GM21381 (cell line): ENCODE measurements at regions not wholly inside any gene's neighbourhood (a gene's known extent, or its start where the extent isn't known, plus 50 kb on each side); places are given as distances from the start of the nearest gene placed in this dataset.
"Not testable (repeated sequence)": the region's sequence is repeated elsewhere in the genome, so short reads cannot be mapped to it uniquely, and the experiment has no call there.

Experiments
- ATAC-seq: cut with Tn5 transposase; IDR thresholded peaks from one replicate; pipeline ENCODE4 v1.9.1; 2021; ENCODE audit warnings: mild to moderate bottlenecking, moderate library complexity; ENCODE audit not compliant: unreplicated experiment

- no peak for ATAC-seq
Measured at GRCh38 chr12:67892259-67893021, 96.8 kb upstream of the IFNG-AS1 start.

GRCh38 chr12:67893022-67893580 is 96.1 kb upstream of the IFNG-AS1 start:
- ATAC-seq, result no peak

GRCh38 chr12:67900418-67900817 is 88.8 kb upstream of the IFNG-AS1 start:
- ATAC-seq, result not testable (repeated sequence)

GRCh38 chr12:67909091-67909531 is 80.1 kb upstream of the IFNG-AS1 start:
- no peak for ATAC-seq

GRCh38 chr12:67909681-67910080 is 79.6 kb upstream of the IFNG-AS1 start:
- ATAC-seq, result no peak

GRCh38 chr12:67910360-67911274 is 78.6 kb upstream of the IFNG-AS1 start:
- no peak for ATAC-seq

- ATAC-seq, result no peak
Measured at GRCh38 chr12:67911275-67911600, 78.0 kb upstream of the IFNG-AS1 start.

GRCh38 chr12:67911789-67912188 is 77.5 kb upstream of the IFNG-AS1 start:
- no peak for ATAC-seq

GRCh38 chr12:67915335-67915851 is 73.9 kb upstream of the IFNG-AS1 start:
- no peak for ATAC-seq

GRCh38 chr12:67916266-67916970 is 72.8 kb upstream of the IFNG-AS1 start:
- ATAC-seq, result no peak

- ATAC-seq, result no peak
Measured at GRCh38 chr12:67917811-67918210, 71.4 kb upstream of the IFNG-AS1 start.

GRCh38 chr12:67918441-67918840 is 70.8 kb upstream of the IFNG-AS1 start:
- no peak for ATAC-seq

- no peak for ATAC-seq
Measured at GRCh38 chr12:67919406-67919805, 69.8 kb upstream of the IFNG-AS1 start.

GRCh38 chr12:67920413-67920812 is 68.8 kb upstream of the IFNG-AS1 start:
- ATAC-seq, result no peak

GRCh38 chr12:67921286-67921685 is 68.0 kb upstream of the IFNG-AS1 start:
- ATAC-seq, result no peak

GRCh38 chr12:67922245-67922644 is 67.0 kb upstream of the IFNG-AS1 start:
- ATAC-seq, result no peak

- ATAC-seq, result no peak
Measured at GRCh38 chr12:67925077-67925476, 64.2 kb upstream of the IFNG-AS1 start.

GRCh38 chr12:67925552-67925951 is 63.7 kb upstream of the IFNG-AS1 start:
- no peak for ATAC-seq

- ATAC-seq, result no peak
Measured at GRCh38 chr12:67926063-67926462, 63.2 kb upstream of the IFNG-AS1 start.

GRCh38 chr12:67927324-67927723 is 61.9 kb upstream of the IFNG-AS1 start:
- no peak for ATAC-seq

- ATAC-seq, result no peak
Measured at GRCh38 chr12:67927815-67928214, 61.4 kb upstream of the IFNG-AS1 start.
